K562 (cell line): ENCODE measurements at regions not wholly inside any gene's neighbourhood (a gene's known extent, or its start where the extent isn't known, plus 50 kb on each side); places are given as distances from the start of the nearest gene placed in this dataset.

Source experiments
- HDAC3 ChIP-seq: fragments of 450-650 bp; IDR thresholded peaks from 2 replicates; pipeline ENCODE4 v1.6.1; 2018; ENCODE audit warnings: borderline replicate concordance, mild to moderate bottlenecking, moderate library complexity; ENCODE audit not compliant: partially characterized antibody
- NFXL1 ChIP-seq: fragments of 450-650 bp; formaldehyde crosslinking; IDR thresholded peaks from 2 replicates; pipeline ENCODE4 v1.4.0; 2021; ENCODE audit warnings: mild to moderate bottlenecking
- NR2C2 ChIP-seq, 2 experiments: fragments of 200-800 bp in 1 of 2; sonication (Bioruptor generic) in 1 of 2; sonication (generic) in 1 of 2; formaldehyde crosslinking in 1 of 2; IDR thresholded peaks; 2 replicates each; pipeline versions ENCODE4 v1.6.1 to v1.8.0; 2016 to 2022; ENCODE audit warnings: mild to moderate bottlenecking in 1 of 2, missing compliant biosample characterization in 1 of 2, missing genetic modification characterization in 1 of 2, missing genetic modification reagents in 1 of 2
- NRF1 ChIP-seq, 2 experiments: fragments of 450-650 bp; IDR thresholded peaks in 1 of 2; conservative IDR thresholded peaks in 1 of 2; 2 replicates each; pipeline ENCODE4 v1.6.1; 2014; ENCODE audit warnings: mild to moderate bottlenecking in 2 of 2

DNA sequence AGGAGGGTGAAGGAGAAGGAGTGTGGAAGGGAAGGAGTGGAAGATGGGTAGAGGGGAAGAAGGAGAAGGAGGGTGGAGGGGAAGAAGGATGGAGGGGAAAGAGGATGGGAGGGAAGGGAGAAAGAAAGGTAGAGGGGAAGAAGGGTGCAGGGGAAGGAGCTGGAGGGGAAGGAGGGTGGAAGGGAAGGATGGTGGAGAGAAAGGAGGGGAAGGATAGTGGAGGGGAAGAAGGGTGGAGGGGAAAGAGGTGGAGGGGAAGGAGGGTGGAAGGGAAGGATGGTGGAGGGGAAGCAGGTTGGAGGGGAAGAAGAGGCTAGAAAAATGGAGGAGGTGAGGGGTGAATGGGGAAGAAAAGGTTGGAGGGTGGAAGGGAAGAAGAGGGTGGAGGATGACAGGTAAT, 927.9 kb downstream of the UQCRFS1 start:
- no peak for TF ChIP-seq NR2C2 (CRISPR knock-in tag; IDR thresholded peaks at IDR 0.05)
- TF ChIP-seq NR2C2 (tag; IDR thresholded peaks at IDR 0.05), result no peak
- no peak for TF ChIP-seq NRF1 (conservative IDR thresholded peaks at IDR 0.05 in 1 of 2, IDR thresholded peaks at IDR 0.05 in 1 of 2)
- no peak for TF ChIP-seq HDAC3
- no peak for TF ChIP-seq NFXL1 (CRISPR knock-in tag)
